HEK293 (cell line): ENCODE measurements at regions not wholly inside any gene's neighbourhood (a gene's known extent, or its start where the extent isn't known, plus 50 kb on each side); places are given as distances from the start of the nearest gene placed in this dataset.

Experiments
- CTCF ChIA-PET: fragments of 350-600 bp; formaldehyde crosslinking; extraction: SDS; loops from one replicate; lab custom pipeline; 2021; ENCODE audit warnings: antibody characterized with exemption; lab: Yijun Ruan, JAX
- POLR2A ChIA-PET: fragments of 300-600 bp; formaldehyde crosslinking; extraction: SDS; loops from one replicate; lab custom pipeline; 2020; ENCODE audit warnings: antibody characterized with exemption, inconsistent platforms; lab: Yijun Ruan, JAX
- H3K27ac ChIP-seq: fragments of 200-500 bp; sonication (Bioruptor generic); 2 replicates; pipeline ENCODE4 v1.5.1; 2014; ENCODE audit warnings: low read depth, low read length, control low read depth, inconsistent platforms; ENCODE audit errors: extremely low read depth
- H3K36me3 ChIP-seq, 2 experiments: fragments of 200-500 bp in 1 of 2; sonication (Bioruptor generic) in 1 of 2; 1 replicate in 1 of 2; 2 replicates in 1 of 2; pipeline ENCODE4 v1.5.1; 2014 to 2017; ENCODE audit warnings: inconsistent platforms in 2 of 2, low read length in 2 of 2; ENCODE audit not compliant: control insufficient read depth in 2 of 2, insufficient read depth in 1 of 2
- H3K4me1 ChIP-seq: fragments of 200-500 bp; sonication (Bioruptor generic); 2 replicates; pipeline ENCODE4 v1.5.1; 2014; ENCODE audit warnings: mild to moderate bottlenecking, low read length, inconsistent platforms; ENCODE audit not compliant: control insufficient read depth, insufficient read depth
- H3K4me3 ChIP-seq: 2 replicates; pipeline ENCODE4 v1.5.1; 2011; ENCODE audit warnings: low read depth, mild to moderate bottlenecking, control low read depth, low read length, moderate library complexity
- H3K9me3 ChIP-seq: fragments of 200-500 bp; sonication (Bioruptor generic); 2 replicates; pipeline ENCODE4 v1.5.1; 2014; ENCODE audit warnings: low read depth, low read length, inconsistent platforms; ENCODE audit not compliant: control insufficient read depth, insufficient read depth
- BCL11B ChIP-seq: fragments of 450-650 bp; formaldehyde crosslinking; IDR thresholded peaks from 2 replicates; pipeline ENCODE4 v1.5.1; 2016; ENCODE audit warnings: low read depth, missing biosample characterization, missing genetic modification characterization
- GLI4 ChIP-seq: fragments of 450-650 bp; formaldehyde crosslinking; IDR thresholded peaks from 2 replicates; pipeline ENCODE4 v1.5.1; 2016; ENCODE audit warnings: missing biosample characterization, missing genetic modification characterization
- KLF1 ChIP-seq: fragments of 450-650 bp; formaldehyde crosslinking; IDR thresholded peaks from 2 replicates; pipeline ENCODE4 v1.5.1; 2016; ENCODE audit warnings: missing biosample characterization, missing genetic modification characterization
- OVOL3 ChIP-seq: fragments of 450-650 bp; formaldehyde crosslinking; IDR thresholded peaks from 2 replicates; pipeline ENCODE4 v1.5.1; 2016; ENCODE audit warnings: missing biosample characterization, missing genetic modification characterization
- SCRT1 ChIP-seq: fragments of 450-650 bp; formaldehyde crosslinking; IDR thresholded peaks from 2 replicates; pipeline ENCODE4 v1.5.1; 2016; ENCODE audit warnings: missing biosample characterization, missing genetic modification characterization, borderline replicate concordance
- SP3 ChIP-seq: fragments of 450-650 bp; formaldehyde crosslinking; IDR thresholded peaks from 2 replicates; pipeline ENCODE4 v1.5.1; 2016; ENCODE audit warnings: missing biosample characterization, missing genetic modification characterization
- ZNF366 ChIP-seq: fragments of 450-650 bp; formaldehyde crosslinking; conservative IDR thresholded peaks from 2 replicates; pipeline ENCODE4 v1.5.1; 2016; ENCODE audit warnings: missing biosample characterization, missing genetic modification characterization
- ZNF37A ChIP-seq: fragments of 450-650 bp; IDR thresholded peaks from 2 replicates; pipeline ENCODE4 v1.5.1; 2018; ENCODE audit warnings: missing biosample characterization, missing genetic modification characterization
- ZNF423 ChIP-seq: fragments of 450-650 bp; formaldehyde crosslinking; IDR thresholded peaks from 2 replicates; pipeline ENCODE4 v1.5.1; 2016; ENCODE audit warnings: missing biosample characterization, missing genetic modification characterization
- ZNF610 ChIP-seq: fragments of 450-650 bp; formaldehyde crosslinking; IDR thresholded peaks from 2 replicates; pipeline ENCODE4 v1.5.1; 2016; ENCODE audit warnings: missing biosample characterization, missing genetic modification characterization, borderline replicate concordance
- ZNF629 ChIP-seq: fragments of 450-650 bp; formaldehyde crosslinking; IDR thresholded peaks from 2 replicates; pipeline ENCODE4 v1.5.1; 2017; ENCODE audit warnings: missing biosample characterization, missing genetic modification characterization
- ZNF654 ChIP-seq: fragments of 450-650 bp; formaldehyde crosslinking; IDR thresholded peaks from 2 replicates; pipeline ENCODE4 v1.5.1; 2016; ENCODE audit warnings: low read depth, missing biosample characterization, missing genetic modification characterization
- ZNF660 ChIP-seq: fragments of 450-650 bp; IDR thresholded peaks from 2 replicates; pipeline ENCODE4 v1.5.1; 2018; ENCODE audit warnings: missing biosample characterization, mild to moderate bottlenecking, missing genetic modification characterization
- ZNF677 ChIP-seq: fragments of 450-650 bp; IDR thresholded peaks from 2 replicates; pipeline ENCODE4 v1.5.0; 2018; ENCODE audit warnings: missing biosample characterization, mild to moderate bottlenecking, missing genetic modification characterization, moderate library complexity
- ZNF747 ChIP-seq: fragments of 450-650 bp; formaldehyde crosslinking; IDR thresholded peaks from 2 replicates; pipeline ENCODE4 v1.5.1; 2016; ENCODE audit warnings: missing biosample characterization, missing genetic modification characterization
- ZNF768 ChIP-seq: fragments of 450-650 bp; formaldehyde crosslinking; IDR thresholded peaks from 2 replicates; pipeline ENCODE4 v1.5.1; 2018; ENCODE audit warnings: missing biosample characterization, mild to moderate bottlenecking, missing genetic modification characterization
- TF ChIP-seq, protein P1 (sequence below): fragments of 450-650 bp; IDR thresholded peaks from 2 replicates; pipeline ENCODE4 v1.5.1; 2018; ENCODE audit warnings: missing biosample characterization, missing genetic modification characterization
- TF ChIP-seq, protein P2 (sequence below): fragments of 450-650 bp; formaldehyde crosslinking; IDR thresholded peaks from 2 replicates; pipeline ENCODE4 v1.5.1; 2017; ENCODE audit warnings: missing biosample characterization, missing genetic modification characterization
- TF ChIP-seq, protein P3 (sequence below): fragments of 450-650 bp; formaldehyde crosslinking; IDR thresholded peaks from 2 replicates; pipeline ENCODE4 v1.5.1; 2016; ENCODE audit warnings: missing biosample characterization, missing genetic modification characterization
- TF ChIP-seq, protein P4 (sequence below): fragments of 450-650 bp; formaldehyde crosslinking; IDR thresholded peaks from 2 replicates; pipeline ENCODE4 v1.5.1; 2016; ENCODE audit warnings: missing biosample characterization, missing genetic modification characterization, borderline replicate concordance
- TF ChIP-seq, protein P5 (sequence below): fragments of 450-650 bp; formaldehyde crosslinking; IDR thresholded peaks from 2 replicates; pipeline ENCODE4 v1.5.0; 2017; ENCODE audit warnings: missing biosample characterization, missing genetic modification characterization, borderline replicate concordance

DNA sequence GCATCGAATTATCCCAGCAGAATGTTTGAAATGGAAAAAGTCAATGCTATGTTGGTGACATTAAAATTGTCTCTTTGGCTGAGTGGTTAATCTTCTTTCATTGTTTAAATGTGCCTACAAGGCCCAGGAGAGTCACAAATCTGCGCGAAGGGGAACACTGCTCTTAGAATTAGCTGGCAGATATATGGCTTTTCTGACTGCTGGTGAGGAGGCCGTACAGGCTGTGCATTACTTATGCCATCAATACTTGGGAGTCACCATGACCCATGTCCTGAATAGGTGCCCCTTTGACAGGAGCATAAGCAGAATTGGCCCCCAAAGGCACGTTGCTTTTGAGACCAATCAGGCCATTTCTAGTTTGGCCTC lies 521.5 kb downstream of the FUT8 start:
- H3K27ac ChIP-seq = no peak overlapping the region
- H3K36me3 ChIP-seq = no peaks in the 10 kb centered on the region
- H3K9me3 ChIP-seq = no peaks in the 10 kb centered on the region
- no peak overlapping the region for H3K4me3 ChIP-seq
- CTCF ChIA-PET = interaction anchor here (0.6 kb wide), 1 partner anchor 1186 kb away, joined by 3 read pairs; no protein-coding TSS in a partner anchor
- TF ChIP-seq, protein P1, sequence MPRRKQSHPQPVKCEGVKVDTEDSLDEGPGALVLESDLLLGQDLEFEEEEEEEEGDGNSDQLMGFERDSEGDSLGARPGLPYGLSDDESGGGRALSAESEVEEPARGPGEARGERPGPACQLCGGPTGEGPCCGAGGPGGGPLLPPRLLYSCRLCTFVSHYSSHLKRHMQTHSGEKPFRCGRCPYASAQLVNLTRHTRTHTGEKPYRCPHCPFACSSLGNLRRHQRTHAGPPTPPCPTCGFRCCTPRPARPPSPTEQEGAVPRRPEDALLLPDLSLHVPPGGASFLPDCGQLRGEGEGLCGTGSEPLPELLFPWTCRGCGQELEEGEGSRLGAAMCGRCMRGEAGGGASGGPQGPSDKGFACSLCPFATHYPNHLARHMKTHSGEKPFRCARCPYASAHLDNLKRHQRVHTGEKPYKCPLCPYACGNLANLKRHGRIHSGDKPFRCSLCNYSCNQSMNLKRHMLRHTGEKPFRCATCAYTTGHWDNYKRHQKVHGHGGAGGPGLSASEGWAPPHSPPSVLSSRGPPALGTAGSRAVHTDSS = no peak
- TF ChIP-seq SP3 = no peak
- TF ChIP-seq, protein P2, sequence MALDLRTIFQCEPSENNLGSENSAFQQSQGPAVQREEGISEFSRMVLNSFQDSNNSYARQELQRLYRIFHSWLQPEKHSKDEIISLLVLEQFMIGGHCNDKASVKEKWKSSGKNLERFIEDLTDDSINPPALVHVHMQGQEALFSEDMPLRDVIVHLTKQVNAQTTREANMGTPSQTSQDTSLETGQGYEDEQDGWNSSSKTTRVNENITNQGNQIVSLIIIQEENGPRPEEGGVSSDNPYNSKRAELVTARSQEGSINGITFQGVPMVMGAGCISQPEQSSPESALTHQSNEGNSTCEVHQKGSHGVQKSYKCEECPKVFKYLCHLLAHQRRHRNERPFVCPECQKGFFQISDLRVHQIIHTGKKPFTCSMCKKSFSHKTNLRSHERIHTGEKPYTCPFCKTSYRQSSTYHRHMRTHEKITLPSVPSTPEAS = no peak
- POLR2A ChIA-PET = no interaction called here
- H3K4me1 ChIP-seq = no peaks in the 10 kb centered on the region

DNA sequence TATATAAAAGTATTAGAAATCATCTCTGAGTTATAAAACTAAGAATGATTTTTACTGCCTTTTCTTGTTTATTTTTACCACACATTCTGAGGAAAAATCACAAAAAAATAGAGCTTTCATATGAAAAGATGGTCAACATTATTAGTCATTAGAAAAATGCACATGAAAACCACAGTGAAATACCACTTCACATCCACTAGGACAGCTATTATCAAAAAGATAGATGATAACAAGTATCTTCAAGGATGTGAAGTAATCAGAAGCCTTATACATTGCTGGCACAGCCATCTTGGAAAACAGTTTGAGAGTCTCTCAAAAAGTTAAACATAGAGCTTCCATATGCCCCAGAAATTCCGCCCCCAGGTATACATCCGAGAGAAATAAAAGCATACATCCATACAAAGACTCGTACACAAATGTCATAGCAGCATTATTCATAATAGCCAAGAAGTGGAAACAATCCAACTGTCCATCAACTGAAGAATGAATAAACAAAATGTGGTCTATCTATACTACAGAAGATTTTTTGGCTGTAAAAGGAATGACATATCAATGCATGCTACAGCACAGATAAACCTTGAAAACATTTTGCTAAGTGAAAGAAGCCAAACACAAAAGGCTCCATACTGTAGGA lies 523.9 kb downstream of the FUT8 start:
- no peak overlapping the region for H3K27ac ChIP-seq
- H3K4me3 ChIP-seq = no peak overlapping the region
- H3K4me1 ChIP-seq = no peaks in the 10 kb centered on the region; the same call in 1 of the 2 replicates
- ChIA-PET CTCF (interaction anchor here (0.6 kb wide), 1 partner anchor 23 kb away, joined by 3 read pairs; no protein-coding TSS in a partner anchor), POLR2A (no interaction called here)
- no peaks in the 10 kb centered on the region for H3K36me3 ChIP-seq
- H3K9me3 ChIP-seq = no peaks in the 10 kb centered on the region
- TF ChIP-seq ZNF629 (tag by site-specific recombination) (no peak), ZNF677 (no peak), GLI4 (tag by site-specific recombination) (no peak), ZNF610 (tag by site-specific recombination) (no peak), KLF1 (tag by site-specific recombination) (no peak), ZNF654 (tag by site-specific recombination) (no peak), ZNF660 (no peak), ZNF366 (tag by site-specific recombination) (no peak), ZNF37A (tag by site-specific recombination) (no peak), ZNF768 (tag by site-specific recombination) (no peak), ZNF423 (tag by site-specific recombination) (no peak), SCRT1 (no peak), OVOL3 (tag by site-specific recombination) (no peak), ZNF747 (tag by site-specific recombination) (no peak), BCL11B (no peak)
- TF ChIP-seq, protein P3, sequence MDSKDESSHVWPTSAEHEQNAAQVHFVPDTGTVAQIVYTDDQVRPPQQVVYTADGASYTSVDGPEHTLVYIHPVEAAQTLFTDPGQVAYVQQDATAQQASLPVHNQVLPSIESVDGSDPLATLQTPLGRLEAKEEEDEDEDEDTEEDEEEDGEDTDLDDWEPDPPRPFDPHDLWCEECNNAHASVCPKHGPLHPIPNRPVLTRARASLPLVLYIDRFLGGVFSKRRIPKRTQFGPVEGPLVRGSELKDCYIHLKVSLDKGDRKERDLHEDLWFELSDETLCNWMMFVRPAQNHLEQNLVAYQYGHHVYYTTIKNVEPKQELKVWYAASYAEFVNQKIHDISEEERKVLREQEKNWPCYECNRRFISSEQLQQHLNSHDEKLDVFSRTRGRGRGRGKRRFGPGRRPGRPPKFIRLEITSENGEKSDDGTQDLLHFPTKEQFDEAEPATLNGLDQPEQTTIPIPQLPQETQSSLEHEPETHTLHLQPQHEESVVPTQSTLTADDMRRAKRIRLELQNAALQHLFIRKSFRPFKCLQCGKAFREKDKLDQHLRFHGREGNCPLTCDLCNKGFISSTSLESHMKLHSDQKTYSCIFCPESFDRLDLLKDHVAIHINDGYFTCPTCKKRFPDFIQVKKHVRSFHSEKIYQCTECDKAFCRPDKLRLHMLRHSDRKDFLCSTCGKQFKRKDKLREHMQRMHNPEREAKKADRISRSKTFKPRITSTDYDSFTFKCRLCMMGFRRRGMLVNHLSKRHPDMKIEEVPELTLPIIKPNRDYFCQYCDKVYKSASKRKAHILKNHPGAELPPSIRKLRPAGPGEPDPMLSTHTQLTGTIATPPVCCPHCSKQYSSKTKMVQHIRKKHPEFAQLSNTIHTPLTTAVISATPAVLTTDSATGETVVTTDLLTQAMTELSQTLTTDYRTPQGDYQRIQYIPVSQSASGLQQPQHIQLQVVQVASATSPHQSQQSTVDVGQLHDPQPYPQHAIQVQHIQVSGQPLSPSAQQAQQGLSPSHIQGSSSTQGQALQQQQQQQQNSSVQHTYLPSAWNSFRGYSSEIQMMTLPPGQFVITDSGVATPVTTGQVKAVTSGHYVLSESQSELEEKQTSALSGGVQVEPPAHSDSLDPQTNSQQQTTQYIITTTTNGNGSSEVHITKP = no peak
- TF ChIP-seq, protein P4, sequence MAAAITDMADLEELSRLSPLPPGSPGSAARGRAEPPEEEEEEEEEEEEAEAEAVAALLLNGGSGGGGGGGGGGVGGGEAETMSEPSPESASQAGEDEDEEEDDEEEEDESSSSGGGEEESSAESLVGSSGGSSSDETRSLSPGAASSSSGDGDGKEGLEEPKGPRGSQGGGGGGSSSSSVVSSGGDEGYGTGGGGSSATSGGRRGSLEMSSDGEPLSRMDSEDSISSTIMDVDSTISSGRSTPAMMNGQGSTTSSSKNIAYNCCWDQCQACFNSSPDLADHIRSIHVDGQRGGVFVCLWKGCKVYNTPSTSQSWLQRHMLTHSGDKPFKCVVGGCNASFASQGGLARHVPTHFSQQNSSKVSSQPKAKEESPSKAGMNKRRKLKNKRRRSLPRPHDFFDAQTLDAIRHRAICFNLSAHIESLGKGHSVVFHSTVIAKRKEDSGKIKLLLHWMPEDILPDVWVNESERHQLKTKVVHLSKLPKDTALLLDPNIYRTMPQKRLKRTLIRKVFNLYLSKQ (tag by site-specific recombination) = no peak
- TF ChIP-seq, protein P1 = no peak
- TF ChIP-seq, protein P5, sequence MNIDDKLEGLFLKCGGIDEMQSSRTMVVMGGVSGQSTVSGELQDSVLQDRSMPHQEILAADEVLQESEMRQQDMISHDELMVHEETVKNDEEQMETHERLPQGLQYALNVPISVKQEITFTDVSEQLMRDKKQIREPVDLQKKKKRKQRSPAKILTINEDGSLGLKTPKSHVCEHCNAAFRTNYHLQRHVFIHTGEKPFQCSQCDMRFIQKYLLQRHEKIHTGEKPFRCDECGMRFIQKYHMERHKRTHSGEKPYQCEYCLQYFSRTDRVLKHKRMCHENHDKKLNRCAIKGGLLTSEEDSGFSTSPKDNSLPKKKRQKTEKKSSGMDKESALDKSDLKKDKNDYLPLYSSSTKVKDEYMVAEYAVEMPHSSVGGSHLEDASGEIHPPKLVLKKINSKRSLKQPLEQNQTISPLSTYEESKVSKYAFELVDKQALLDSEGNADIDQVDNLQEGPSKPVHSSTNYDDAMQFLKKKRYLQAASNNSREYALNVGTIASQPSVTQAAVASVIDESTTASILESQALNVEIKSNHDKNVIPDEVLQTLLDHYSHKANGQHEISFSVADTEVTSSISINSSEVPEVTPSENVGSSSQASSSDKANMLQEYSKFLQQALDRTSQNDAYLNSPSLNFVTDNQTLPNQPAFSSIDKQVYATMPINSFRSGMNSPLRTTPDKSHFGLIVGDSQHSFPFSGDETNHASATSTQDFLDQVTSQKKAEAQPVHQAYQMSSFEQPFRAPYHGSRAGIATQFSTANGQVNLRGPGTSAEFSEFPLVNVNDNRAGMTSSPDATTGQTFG (tag by site-specific recombination) = no peak
